ENCODE measurements at regions not wholly inside any gene's neighbourhood (a gene's known extent, or its start where the extent isn't known, plus 50 kb on each side); places are given as distances from the start of the nearest gene placed in this dataset.
A peak's percentile ranks its signal among the peaks of the same experiment; 100 is the strongest.
"Not testable (repeated sequence)": the region's sequence is repeated elsewhere in the genome, so short reads cannot be mapped to it uniquely, and the experiment has no call there.

- DNase-seq (ENCODE audit: low spot score) (no peak), FAIRE-seq (no peak)
Observed at GRCh38 chr5:124134941-124135340, 611.5 kb downstream of the ZNF608 start.

DNA sequence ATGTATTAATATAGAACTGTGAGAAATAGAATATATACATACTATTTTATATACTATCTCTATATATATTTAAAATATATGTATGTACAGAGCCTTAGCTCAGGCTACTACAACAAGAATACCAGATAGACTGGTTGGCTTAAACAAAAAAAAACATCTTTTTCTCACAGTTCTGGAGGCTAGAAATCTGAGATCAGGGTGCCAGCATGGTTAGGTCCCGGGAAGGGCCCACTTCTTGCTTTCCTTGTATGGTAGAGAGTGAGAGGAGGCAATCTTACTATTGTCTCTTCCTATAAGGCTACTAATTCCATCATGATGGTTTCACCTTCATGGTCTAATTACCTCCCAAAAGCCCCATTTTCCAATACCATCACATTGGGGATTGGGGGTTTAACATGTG, 613.0 kb downstream of the ZNF608 start:
- DNase-seq (ENCODE audit: low spot score) (no peak), FAIRE-seq (no peak)

DNA sequence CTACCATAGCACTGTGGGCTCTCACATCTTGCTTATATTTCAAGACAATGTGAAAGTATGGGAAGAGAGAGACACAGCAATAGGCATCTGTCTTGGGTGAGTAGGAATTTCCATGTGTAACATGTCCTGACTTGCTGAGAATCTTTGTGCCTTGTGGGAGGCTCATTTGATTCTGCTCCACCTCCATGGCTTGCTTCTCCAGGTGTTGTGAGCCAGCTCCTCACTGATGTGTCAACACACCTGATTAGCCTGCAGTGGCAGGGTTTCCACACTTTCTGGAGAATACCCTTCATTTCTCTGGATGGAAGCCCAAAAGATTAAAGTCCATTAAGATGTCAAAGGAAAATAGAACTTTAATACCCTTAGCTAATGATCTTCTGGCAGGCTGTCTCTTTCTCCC, 613.6 kb downstream of the ZNF608 start:
- no peak for FAIRE-seq
- DNase-seq (ENCODE audit: low spot score): no peak

DNA sequence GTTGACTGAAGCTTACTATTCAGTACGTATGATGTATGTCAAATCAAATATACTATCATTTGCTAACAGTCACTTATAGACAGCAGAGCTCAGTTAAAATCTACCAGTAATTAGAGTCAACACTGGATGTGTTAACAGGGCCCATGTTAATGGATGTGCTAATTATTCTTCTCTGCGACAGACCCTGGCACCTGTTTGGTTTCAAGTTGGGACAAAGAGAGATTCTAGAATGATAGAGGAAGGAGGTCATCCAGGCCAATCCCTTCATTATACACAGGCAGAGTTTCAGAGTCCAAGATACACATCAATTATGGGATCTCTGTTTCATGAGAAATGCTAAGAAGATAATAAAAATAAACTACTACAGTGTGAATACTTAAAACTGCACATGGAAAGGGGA, 615.0 kb downstream of the ZNF608 start:
- FAIRE-seq (no peak), DNase-seq (ENCODE audit: low spot score) (no peak)

DNA sequence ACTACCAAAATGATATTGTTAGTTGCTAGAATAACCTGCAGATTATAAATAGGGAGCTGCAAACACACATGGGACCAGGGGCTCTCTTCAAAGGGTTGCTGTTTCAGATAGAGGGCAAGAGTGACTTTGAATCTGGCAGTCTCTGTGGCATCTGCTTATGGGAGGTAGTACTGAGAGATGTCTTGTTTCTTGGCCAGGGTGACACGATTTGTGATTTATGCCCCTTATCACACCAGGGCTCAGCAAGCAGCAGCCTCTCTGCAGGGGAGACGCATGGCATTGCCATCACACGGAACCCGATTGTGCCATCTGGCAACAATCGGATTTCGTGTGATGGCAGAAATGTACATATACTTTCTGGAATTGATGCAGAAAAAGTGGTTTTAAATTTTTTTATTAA, 615.6 kb downstream of the ZNF608 start:
- FAIRE-seq (no peak), DNase-seq (ENCODE audit: low spot score) (no peak)

- no peak for DNase-seq (ENCODE audit: low spot score)
- no peak for FAIRE-seq
Observed at GRCh38 chr5:124128867-124129266, 616.9 kb downstream of the CSNK1G3 start.

DNA sequence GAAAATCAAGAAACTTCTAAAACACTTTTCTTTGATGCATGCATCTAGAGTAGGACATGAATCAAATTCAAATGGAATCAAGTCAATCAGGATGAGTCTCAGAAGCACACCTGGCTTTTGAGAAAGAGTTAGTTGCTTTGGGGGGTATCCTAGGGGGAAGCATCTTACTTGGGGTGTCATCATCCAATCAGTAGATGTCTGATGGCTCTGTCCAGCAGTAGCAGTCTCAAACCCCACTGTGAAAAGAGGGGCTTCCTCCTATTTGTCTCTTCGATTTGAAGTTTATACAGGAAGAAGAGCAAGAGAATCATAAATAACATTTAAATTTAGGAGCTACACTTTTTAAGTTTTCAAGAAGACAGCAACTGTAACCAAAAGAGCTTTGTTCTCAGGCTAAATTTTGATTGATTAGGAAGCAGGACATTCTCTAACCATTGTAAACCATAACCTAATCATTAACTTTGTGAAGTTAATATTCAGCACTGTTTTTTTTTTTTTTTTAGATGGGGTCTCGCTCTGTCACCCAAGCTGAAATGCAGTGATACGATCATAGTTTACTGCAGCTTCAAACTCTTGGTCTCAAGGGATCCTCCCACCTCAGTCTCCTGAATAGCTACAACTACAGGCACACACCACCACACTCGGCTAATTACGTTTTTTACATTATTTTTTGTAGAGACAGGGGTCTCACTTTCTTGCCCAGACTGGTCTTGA, 614.7 kb downstream of the CSNK1G3 start:
- FAIRE-seq: peak; percentile 89
- no peak for DNase-seq (ENCODE audit: low spot score)

DNA sequence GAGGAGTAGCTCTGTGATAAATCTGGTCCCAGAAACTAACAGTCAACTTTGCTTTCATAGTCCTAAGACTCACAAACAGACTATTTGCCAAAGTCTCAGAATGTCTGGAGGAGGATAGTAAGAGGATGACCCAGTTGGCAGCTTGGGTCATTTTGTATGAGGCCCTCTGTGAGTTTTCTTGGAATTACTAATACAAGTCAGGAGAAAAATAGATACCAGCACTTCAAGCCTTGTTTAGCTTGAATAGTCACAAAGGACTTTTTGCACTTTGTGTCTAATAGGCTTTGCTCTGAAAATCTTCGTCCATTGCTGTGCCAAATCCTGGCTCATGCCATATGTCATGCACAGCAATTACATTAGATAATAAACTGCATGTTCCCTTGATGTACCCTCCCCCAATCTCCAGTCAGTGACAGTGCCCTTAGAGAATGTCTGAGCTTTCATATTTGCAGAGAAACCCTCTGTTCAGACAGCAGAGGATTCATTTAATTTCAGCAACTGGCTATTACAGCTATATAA, 612.8 kb downstream of the CSNK1G3 start:
- DNase-seq (ENCODE audit: low spot score) (no peak), FAIRE-seq (no peak)

DNA sequence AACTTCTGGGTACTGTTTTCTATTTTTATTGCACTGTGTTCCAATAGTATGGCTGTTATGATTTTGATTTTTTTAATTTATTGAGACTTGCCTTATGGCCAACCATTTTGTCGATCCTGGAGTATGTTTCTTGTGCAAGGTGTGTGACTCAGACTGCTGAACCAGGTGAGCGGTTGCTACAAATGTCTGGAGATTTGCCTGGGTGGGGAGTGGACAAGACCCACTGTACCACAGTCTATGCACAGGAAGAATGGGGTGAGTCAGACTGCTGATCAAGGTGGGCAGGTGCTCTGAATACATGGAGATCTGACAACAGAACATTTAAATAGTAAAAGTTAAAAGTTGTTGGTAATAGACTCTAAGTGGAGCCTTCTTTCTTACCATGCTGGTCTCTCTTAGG, 609.2 kb downstream of the CSNK1G3 start:
- DNase-seq (ENCODE audit: low spot score): no peak
- no peak for FAIRE-seq

DNA sequence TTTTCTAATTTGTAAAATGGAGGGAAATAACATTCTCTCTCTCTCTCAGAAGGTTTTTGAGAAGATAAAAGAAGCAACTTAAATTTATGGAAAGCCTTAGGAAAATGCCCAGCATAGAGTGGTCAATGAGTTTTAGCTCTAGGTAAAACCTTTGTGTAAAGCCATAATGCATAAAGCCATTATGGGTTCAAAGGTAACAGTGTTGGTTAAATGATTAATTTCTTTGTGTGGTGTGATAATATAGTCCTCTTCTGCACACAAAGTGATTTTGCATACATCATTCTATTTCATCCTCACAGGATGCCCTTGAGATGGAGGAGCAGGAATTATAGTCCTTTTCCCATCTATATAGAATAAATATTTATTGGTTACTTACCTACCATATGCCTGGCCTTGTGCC, 602.9 kb downstream of the CSNK1G3 start:
- no peak for FAIRE-seq

GRCh38 chr5:124111886-124112285, 599.9 kb downstream of the CSNK1G3 start:
- DNase-seq (ENCODE audit: low spot score) (no peak), FAIRE-seq (no peak)

More for the DNA sequence above, 602.9 kb downstream of the CSNK1G3 start:
- no peak for DNase-seq (ENCODE audit: low spot score)

DNA sequence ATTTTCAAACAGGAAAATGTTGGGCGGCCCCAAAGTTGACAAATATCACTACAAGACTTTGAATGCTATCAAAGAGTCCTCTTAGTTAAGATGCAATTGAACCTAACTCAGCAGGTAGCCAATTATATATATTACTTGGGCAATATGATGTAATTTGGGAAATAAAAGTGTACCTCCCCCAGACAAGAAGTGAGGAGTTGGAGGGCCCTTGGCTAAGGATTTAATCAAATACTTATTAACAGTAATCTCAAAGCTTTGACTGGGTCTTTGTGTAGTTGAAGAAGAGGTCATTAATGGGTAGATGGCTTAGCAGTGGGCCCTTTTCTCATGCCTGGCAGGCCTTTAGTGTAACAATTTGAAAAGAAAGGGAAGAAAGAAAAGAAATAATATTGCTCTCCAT, 599.0 kb downstream of the CSNK1G3 start:
- FAIRE-seq (no peak), DNase-seq (ENCODE audit: low spot score) (no peak)

DNA sequence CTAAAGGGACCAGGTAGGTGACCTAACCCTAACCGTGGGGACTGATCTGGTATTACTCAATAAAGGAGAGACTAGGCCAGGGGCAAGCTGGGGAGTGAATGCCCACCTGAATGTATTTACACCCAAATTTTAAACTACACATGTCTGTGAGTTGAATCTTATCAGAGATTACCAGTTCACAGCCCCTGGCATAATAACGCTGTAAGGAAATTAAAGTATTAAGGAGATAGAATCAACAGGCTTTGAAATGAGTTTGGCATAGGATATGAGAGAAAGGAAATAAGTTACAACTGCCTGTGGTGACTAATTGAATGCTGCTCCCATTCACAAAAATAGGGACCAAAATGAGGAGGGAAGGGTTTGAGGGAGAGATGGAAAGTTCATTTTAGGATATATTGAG, 593.3 kb downstream of the CSNK1G3 start:
- FAIRE-seq: no peak
- no peak for DNase-seq (ENCODE audit: low spot score)

DNA sequence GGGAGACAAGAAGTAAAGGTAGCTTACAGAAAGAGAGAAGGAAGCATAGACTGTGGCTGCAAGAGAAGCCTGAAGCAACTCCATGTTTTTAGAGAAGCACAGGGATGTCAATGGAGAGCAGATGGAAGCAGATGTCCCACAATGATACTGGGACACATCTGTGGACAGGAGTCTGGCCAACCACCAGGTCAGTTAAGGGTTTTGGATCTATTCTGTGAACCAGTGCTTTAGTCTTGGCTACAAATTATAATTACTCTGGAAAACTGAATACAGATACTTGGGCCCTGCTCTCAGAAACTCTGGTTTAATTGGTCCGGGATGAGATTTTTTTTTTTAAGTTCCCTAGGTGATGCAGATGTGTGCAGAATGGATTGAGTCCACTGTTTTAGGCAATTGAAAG, 592.8 kb downstream of the CSNK1G3 start:
- DNase-seq (ENCODE audit: low spot score) (no peak), FAIRE-seq (no peak)

DNA sequence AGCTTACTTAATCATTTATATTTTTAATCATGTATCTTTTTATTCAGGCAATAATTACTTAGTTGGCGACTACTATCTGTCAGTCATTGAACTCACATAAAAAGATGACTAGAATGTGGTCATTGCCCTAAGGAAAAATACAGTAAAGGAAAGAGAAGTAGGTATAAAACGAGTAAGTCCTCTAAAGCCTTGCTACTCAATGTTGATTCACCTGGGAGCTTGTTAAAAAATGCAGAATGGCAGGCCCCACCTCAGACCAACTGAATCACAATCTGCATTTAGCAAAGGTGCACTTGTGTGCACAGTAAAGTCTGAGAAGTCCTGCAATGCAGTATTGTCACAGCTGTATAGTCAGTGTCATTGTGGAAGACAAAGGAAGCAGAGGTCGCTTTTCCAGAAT, 592.4 kb downstream of the CSNK1G3 start:
- DNase-seq (ENCODE audit: low spot score) (no peak), FAIRE-seq (no peak)

DNA sequence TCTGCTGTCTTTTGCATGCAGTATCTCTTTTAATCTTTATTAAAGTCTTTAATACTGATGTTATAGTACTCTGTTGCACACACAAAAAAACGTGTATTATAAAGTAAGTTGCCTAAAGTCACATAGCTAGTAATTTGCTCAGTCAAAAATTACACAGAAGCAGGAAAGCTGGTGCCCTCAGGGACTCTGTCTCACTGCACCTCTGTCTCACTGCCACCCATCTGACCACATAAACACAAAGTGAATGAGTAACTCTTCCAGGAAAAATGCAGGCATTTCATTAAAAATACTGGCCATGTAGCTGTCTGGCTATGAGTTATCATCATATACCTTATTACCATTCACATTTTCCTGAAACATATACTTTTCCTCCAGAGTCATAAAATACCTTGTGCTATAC, 591.7 kb downstream of the CSNK1G3 start:
- peak; percentile 18 for DNase-seq (ENCODE audit: low spot score)
- FAIRE-seq: peak; percentile 92

- not testable (repeated sequence) for DNase-seq (ENCODE audit: low spot score); FAIRE-seq
Observed at GRCh38 chr5:124103056-124103455, 591.1 kb downstream of the CSNK1G3 start.

DNA sequence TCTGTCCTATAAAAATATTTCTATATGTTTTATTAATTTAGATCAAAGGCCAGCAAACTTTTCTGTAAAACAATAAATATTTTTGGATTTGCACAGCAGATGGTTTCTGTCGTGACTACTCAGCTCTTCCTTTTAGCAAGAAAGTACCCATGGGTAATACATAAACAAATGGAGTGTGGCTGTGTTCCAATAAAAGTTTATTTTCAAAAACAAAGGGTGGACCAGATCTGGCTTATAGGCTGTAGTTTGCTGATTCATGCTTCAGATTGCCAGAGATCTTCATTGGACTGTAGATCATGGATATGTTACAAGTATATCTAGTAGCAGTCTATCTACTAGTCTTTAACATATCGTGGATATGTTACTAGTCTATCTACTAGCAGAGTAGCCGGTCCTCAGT, 590.5 kb downstream of the CSNK1G3 start:
- FAIRE-seq (no peak), DNase-seq (ENCODE audit: low spot score) (no peak)

DNA sequence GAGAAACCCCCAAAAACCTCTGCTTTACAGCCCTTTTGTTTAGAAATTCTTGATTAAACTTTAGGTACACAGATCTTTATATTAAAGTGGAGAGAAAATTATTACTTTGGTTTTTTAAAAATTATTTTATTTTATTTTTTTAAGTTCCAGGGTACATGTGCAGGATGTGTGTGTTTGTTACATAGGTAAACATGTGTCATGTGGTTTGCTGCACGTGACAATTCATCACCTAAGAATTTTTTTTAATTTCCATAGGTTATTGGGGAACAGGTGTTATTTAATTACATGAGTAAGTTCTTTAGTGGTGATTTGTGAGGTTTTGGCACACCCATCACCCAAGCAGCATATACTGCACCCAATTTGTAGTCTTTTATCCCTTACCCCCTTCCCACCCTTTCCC, 581.7 kb downstream of the CSNK1G3 start:
- FAIRE-seq (no peak), DNase-seq (ENCODE audit: low spot score) (no peak)

GRCh38 chr5:124090115-124090514, 578.1 kb downstream of the CSNK1G3 start:
- no peak for DNase-seq (ENCODE audit: low spot score)
- no peak for FAIRE-seq

DNA sequence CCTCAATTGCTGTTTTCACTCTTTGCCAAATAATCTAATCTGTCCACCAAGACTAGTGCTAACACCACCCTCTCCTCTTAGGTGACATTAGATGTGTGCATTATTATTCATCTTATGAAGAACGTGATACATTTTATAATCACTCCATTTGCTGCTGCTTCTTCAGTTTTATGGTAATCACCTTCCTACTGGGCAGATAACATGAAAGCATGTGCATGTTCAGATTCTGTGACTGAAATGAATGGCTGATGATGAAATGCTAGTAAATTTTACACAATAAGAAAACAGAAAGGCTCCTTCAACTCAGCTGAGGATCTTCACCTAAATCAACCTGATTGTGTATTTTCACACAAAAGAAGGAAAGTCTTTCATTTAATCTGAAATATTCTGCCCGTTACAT, 577.6 kb downstream of the CSNK1G3 start:
- no peak for DNase-seq (ENCODE audit: low spot score)
- FAIRE-seq: no peak

DNA sequence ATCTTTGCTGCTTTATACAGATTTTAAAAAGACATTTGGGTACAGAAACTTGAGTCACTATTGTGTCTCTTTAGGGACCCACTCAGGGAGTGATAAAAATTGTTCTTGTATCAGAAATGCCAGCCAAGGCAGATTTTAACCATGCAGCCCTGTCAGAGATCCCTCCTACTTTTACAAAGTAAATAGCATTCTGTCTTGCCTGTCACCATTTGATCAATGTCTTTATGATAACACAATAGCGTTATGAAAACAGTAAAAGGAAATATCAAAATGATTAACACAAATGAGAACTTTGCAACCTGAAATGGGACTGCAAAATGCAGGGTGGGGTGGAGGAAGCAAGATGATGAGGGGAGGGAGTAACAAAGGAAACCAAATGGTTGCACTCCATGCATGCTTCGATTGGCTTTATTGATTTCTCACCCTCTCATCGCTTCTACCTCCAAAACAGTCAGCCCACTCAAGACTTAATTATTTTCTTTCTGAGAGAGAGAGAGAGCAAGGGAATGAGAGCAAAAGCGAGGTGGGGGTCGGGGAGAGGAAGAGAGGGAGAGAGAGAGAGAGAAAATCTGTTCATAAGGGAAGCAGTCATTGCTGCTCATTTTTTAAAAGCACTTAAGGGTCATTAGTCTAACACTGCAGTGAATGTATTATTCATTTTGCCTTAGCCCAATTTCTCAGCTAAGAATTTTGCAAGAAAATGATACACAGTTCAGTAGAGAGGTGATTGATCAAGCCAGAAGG, 576.5 kb downstream of the CSNK1G3 start:
- DNase-seq (ENCODE audit: low spot score): no peak
- FAIRE-seq: no peak

DNA sequence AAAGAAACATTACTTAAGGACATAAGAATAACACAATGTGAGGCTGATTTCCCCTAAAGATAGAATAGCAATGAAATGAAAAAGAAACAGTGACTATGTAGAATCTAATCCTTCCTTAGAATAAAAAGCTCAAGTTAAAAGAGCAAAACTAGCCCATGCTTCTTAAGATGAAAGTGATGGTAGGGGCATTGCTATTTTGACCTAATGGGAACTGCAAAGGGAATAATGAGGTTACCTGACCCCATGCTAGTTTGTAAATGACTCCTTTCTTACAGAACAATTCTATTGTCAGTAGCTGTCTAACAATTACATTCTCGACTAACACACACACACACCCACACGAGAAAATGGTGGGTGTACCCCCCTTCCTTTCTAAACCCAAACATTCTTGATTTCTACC, 575.8 kb downstream of the CSNK1G3 start:
- no peak for DNase-seq (ENCODE audit: low spot score)
- no peak for FAIRE-seq

All from RCC 7860 (cell line).